GM19467 (cell line): ENCODE measurements at regions not wholly inside any gene's neighbourhood (a gene's known extent, or its start where the extent isn't known, plus 50 kb on each side); places are given as distances from the start of the nearest gene placed in this dataset.
A peak's percentile ranks its signal among the peaks of the same experiment; 100 is the strongest.
"Not testable (repeated sequence)": the region's sequence is repeated elsewhere in the genome, so short reads cannot be mapped to it uniquely, and the experiment has no call there.

Experiments used
- ATAC-seq: cut with Tn5 transposase; IDR thresholded peaks from one replicate; pipeline ENCODE4 v1.9.1; 2021; ENCODE audit warnings: mild to moderate bottlenecking, moderate library complexity; ENCODE audit not compliant: unreplicated experiment

DNA sequence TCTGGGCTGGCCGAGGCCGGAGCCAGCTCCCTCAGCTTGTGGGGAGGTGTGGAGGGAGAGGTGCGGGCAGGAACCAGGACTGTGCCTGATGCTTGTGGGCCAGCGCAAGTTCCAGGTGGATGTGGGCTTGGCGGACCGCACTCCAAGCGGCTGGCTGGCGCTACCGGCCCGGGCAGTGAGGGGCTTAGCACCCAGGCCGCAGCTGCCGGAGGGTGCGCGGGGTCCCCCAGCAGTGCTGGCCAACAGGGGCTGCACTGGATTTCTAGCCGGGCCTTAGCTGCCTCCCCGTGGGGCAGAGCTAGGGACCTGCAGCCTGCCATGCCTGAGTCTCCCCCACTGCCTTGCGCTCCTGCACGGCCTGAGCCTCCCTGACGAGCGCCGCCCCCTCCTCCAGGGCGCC is 242.8 kb downstream of the CCSER2 start:
- ATAC-seq = no peak

DNA sequence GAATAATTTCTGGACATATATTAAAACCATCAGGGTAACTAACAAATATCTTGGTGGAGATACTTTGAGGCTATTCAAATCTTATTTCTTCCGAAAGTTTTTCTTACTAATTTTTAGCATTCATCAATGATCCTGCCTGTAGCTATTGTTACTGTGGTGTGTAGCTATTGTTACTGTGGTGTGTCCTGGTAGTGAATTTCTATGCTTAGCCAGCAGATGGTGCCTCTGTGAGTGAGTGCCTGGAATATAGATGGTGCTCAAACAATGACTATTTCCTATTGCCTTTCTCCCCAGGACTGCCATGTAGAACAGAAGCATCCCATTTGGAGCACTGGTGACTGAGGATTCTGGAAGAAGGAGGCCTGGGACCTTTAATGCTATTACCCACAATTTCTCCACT is 245.7 kb downstream of the CCSER2 start:
- no peak for ATAC-seq

DNA sequence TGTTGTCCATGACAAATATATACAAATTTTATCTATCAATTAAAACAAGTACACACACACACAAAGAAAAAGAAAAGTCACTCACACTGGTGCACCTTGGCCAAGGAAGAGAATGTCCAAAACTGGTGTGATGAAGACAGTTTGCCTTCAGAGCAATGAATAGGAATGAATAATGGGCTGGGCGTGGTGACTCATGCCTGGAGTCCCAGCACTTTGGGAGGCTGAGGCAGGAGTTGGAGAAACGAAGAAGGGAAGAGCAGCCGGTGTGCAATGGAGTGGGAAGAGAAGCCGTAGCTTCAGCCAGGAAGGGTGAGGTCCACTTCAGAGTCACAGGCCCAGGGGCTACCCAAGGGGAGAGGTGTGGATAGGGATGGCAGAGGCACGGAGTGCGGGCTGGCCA is 253.6 kb downstream of the CCSER2 start:
- ATAC-seq = no peak

DNA sequence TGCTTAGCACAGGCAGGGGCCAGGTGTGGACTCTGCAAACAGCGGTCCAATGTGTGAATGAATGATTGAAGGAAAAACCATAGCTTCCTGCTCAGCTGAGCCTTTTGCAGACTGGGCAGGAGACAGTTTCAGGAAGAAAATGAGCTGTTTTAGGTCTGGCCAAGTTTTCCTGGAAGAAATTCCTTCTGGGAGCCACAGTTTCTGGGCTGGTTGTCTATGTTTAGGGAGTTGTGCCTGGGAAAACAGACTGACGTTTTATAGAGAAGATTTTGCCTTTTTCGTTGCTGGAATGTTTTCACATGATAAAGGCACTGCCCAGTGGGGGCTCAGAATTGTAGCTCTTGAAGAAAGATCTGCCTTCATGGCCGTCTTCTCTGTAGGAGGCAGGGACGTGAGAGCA is 255.1 kb downstream of the CCSER2 start:
- no peak for ATAC-seq

DNA sequence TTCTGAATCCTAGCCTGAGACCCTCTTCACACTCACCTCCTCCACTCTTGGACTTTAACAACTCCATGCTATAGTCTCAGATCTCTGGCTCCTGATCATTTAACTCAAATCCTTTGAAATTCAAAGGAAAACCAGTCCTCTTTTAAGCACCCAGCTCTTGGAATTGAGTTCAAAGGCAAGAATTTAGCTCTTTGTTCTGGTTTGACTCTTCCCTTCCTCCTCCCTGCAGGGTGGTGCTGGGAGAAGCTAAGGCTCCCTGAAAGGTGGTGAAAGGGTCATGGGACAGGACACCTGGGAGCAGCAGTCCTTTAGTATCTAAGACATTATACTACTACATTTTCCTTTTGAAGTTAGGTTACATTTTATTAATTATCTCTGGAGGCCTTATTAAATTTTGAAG is 259.4 kb downstream of the CCSER2 start:
- ATAC-seq = no peak

DNA sequence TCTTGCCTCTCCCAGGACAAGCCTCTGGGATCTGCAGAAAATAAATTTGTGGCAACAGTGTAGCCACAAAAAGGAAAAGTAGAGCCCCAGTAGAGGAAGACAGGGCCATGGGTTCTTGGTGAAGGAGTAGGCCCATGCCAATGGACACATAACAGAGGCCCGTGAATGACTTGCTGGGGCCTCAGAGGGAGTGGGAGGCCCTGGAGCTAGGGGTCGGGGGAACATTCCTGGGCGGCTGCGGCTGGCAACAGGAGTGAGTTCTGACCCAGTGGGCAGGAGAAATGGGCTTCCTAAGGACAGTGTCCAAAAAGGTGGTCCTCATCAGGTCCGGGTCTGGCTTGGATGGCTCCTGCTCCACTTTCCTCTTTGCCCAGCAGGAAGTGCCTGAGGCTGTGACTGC is 260.0 kb downstream of the CCSER2 start:
- ATAC-seq = no peak

DNA sequence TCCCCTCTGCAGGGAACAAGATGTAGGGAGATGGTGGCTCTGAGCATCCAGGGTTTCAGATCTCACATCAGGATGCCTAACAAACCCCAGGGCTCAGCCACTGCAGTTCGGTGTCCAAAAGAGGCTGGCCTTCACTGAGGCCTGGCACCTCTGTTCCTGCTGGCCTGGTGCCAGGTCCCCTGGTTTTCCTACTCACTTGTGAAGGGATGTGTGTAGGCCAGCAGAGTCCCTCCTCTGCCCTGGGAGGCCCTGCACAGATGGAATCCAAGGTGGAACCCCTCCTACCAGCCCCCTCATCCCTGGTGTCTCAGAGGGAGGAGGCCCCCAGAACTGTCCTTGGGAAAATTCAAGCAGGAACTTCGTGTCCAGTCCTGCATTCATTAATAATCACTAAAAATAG is 260.6 kb downstream of the CCSER2 start:
- no peak for ATAC-seq

DNA sequence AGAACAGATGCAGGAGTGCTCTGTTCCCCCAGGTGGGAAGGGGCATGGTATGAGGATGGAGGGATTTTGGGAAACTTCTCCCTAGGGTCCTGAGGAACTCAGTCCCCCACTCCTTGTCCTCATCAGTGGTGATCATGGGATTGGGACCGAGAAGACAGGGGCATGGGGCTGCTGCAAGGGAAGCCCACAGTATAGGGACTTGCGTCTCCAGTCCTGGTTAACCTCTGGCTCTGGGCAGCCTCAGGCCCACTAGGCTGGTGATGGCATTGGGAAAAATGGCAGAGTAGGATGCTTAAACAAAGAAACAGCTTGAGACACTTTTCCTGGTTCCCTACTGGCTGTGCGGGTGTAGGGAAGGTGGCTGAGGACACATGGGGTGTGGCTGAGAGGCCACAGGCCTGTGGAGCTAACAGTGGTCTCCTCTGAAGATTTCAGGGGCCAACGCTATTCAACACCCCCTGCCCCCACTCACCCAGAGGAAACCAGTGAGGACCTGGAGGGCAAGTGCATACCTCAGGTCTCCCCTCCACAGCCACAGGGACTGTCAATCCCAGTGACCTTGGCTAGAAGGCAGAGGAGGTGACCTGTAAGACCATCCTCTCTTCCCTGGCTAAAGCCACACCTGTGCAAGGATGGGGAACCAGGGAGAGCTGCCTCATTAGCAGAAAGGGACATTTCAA is 261.3 kb downstream of the CCSER2 start:
- no peak for ATAC-seq

DNA sequence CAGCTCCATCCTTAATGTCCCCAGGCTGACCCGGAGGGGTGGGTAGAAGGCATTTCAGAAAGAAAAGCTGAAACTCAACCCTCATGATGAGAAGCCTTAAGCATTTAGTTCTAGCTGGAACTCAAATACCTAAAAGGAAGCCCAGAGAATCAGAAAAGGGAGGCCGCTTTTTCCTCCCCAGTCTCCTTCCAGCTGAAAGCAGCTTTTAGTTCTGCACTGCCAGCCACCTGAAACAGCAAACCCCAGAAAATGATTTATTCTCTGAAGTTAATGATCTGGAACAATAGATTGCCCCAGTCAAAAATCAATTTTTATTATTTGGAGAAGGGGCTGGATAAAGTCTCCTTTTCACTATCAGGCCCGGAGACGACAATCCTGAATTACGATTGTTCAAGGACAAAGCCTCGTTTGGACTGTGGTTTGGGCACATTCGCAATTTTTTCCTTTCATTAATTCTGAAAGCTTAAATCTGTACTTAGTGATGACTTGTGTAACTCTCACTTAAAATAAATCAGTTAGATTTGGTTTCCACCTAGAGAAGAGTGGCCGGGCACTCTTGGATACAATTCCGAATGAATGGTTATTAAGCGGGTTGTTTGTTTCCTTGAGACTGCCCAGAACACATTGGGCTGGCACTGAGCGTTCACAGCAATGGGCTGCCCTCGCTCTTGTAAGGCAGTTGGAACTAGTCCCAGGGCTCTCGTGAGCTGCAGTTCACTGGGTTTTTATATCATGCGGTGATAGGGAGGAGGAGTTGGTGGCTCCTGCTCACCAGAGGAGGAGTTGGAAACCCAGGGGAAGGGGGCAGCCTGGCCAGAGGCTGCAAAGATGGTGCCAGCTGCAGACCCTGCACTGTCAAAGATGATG is 262.2 kb downstream of the CCSER2 start:
- ATAC-seq = no peak

DNA sequence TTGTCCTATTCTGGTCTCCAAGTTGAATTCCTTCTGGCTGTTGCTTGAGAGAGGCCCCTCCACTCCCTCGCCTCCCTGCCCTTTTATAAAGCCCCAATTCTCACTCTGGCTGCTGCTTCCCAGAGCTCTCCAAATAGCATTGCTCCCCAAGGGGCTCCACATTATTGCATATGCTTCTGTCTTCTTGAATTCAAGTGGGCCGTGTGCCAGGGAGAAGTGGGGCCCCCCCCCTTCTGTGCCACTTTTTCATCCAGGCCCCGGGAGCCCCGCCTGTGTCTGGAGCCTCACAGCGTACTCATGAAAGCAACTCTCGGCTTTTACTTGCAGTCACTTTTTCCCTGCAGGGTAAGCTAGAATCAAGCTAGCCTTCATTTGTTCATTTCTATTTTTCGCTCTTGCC is 265.1 kb downstream of the CCSER2 start:
- no peak for ATAC-seq

DNA sequence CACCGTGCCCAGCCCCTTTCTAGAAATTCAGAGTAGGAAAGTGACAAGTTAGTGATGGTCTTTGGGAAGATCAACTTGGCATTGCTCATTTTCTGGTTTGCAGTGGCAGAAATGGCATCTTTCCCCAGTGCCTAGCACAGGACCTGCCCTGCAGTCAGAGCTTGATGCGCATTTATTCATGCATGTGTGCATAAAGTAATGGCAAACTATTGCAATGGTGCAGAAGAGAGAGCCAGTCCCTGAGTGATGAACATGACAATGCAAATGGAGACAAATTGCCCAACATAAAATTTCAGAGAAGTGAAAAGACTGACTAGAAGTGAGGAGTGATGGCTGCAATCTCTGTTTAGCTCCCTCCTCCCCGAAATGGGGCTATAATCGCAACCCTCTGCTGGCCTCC is 268.2 kb downstream of the CCSER2 start:
- no peak for ATAC-seq

DNA sequence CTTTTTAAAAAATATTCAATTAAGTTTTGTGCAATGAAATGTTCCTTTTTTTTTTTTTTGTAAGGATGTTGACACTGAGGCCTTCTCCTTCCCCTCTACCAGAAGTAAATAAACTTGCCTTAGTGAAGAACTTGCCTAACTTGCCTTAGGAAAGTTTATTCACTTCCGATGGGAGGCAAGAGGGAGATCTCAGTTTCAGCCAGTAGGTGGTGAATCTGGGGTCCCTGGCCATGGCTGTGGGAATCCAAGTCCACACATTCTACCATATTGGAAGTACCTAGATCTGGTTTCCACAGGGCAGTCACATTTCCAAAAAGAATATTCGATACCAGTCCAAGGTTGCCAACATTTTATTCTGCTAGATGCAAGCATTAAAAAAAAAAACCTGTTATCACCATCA is 270.9 kb downstream of the CCSER2 start:
- ATAC-seq = no peak

DNA sequence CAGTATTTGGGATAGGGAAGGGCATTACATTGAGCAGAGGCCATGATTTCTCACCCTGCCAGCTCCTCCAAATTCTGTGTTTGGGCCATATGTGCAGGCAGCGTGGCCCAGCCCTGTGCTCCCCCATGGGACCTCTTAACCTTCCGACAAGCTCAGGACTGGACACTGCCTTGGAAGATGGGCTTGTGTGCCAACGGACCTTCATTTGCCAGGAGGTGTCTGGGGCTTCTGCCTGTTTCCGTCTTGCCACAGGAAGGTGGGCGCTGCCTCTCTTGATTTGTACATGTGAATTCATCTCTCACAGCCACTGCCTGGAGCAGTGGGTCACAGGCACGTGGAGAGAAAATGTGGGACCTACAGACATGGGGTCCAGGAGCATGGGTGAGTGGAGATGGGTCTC is 272.6 kb downstream of the CCSER2 start:
- no peak for ATAC-seq

DNA sequence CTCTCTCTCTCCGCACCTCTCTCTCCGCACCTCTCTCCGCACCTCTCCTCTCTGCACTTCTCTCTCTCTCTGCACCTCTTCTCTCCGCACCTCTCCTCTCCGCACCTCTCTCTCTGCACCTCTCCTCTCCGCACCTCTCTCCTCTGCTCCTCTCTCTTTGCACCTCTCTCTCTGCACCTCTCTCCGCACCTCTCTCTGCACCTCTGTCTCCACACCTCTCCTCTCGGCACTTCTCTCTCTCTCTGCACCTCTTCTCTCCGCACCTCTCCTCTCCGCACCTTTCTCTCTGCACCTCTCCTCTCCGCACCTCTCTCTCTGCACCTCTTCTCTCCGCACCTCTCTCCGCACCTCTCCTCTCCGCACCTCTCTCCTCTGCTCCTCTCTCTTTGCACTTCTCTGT is 274.2 kb downstream of the CCSER2 start:
- ATAC-seq = not testable (repeated sequence)

DNA sequence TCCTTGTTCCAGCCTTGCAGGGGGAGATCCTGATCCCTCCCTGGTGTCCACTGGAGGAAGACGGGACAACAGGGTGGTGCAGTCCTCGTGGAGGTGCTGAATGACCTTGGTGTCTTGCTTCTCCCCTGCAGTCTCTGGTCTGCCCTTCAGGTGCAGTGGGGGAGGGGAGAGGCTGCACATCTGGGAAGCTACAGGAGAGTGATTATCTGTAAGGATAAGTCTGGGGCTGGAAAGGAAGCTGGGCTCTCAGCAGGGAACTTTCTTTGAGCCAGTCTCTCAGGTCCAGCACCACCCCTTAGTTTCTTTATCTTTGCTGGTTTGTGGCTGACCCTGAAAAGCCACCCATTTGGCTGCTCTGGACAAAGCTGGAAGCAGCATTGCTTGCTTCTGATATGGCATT is 275.6 kb downstream of the CCSER2 start:
- ATAC-seq = no peak

DNA sequence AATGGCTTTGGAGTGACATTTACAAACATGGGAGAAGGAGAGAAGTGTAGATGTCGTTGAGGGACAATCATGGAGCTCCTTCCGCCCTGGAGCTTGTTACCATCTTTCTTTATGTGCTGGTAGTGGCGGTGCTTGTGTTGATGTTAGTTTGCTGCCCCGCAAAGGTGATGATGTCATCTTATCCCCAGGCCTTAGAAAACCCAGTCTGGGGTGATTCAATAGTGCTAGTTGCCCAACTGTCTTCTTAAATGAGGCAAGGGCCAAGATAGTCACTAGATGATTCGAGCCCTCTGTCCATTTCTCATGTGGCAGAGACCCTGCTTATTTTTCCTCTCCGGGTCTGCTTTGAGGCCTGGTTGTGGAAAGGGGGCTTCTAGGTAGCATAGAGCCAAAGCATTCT is 277.4 kb downstream of the CCSER2 start:
- no peak for ATAC-seq

DNA sequence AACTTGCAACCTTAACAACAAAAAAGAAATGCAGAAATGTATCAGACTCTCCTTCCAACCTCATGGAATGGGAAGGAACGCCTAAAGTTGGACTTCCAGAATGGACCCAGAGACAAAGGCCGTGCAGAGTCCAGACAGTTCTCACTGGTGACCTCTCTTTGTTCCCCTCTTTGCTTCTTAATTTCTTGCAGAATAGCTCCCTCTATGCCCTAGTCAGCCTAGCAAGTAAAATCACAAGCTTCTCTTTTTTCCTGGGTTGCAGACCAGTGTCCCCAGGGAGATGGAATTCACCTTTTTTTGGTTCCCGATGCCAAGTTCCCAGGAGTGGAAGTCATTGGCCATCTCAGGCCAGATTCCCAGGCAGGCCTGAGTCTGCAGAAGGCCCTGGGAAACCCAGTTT is 278.0 kb downstream of the CCSER2 start:
- no peak for ATAC-seq

DNA sequence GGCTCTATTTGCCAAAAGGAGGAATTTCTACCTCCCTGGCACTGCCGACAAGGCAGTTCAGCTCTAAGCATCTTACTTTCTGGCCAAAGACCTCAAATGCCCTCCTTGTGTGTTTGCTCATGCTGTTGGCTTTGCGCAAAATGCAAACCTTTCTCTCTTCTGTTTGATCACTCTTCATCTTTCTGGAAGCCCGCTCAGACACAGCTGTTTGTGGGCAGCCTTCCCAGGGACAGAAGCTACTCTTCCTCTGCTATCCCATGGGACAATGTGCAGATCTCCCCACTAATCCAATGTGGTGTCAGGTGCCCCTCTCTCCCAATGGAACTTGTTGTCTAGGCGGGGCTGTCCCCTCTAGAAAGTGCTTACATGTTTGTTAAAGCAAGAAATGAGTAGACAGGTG is 278.7 kb downstream of the CCSER2 start:
- ATAC-seq = no peak

DNA sequence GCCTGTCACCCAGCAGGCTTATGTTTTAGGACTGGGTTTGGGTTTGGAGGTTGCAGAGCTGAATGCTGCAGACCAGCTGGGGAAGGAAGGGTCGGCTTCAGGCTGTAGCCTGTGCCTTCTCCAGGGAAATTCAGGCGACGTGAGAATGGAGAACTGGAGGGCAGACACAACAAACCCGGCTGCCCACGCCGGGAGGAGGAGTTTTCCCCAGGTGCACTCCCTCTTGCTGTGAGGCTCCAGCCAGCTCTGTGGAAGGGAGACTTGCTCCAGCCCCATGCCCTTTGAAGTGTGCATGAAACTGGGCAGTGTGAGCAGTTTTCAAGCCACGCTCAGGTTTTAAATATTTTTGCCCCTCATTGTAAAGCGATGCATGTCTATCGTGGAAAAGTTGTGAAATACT is 279.1 kb downstream of the CCSER2 start:
- ATAC-seq = no peak

DNA sequence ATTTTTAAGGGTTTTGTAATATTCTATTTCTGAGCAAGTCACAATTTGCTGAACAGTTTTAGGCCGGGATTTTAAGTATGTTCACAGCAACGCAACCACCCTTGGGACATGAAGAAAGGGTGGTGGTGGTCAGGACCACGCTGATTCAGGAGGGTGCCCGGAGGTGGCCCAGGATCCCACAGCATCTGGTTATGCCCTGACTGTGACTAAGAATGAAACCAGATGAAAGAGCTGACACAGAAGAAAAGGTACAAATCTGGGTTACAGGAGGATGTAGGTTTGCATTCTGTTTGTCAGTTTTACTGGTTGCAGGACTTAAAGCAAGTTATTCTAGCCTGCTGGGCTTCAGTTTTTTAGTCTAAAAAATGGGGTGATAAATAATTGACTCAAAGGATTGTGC is 279.7 kb downstream of the CCSER2 start:
- no peak for ATAC-seq

DNA sequence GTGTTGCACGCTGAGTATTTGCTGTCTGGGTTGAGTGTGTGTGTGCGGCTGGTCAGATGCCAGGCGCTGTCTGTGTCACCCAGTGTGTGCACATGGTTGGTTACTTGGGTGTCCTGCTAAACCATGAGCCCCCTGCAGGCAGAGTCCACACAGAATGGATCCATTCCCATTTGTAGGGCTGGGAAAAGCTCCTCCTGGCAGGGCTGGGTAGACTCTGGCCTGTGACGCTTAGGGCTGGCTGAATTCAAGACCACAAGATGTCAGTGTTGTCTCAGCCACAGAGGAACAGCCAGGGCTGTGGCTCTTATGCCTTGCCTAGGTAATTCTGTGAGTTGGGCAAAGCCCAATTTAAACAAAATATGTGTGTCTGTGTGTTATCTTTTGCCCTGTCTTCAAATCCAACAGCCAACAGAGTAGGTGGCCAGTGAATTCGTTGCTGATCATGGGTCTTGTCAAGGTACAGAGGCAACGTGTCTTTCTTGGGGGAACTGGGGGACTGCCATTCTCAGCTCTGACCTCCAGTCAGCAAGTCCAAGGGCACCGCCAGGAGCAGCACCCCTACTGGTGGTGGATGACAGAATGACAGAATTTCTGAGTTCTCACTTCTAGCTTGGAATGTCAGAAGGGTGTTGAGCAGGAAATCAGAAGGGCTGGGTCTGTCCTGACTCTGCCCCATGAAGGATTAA is 285.1 kb downstream of the CCSER2 start:
- ATAC-seq = peak; percentile 59
